GM04503 (cell line): ENCODE measurements at regions not wholly inside any gene's neighbourhood (a gene's known extent, or its start where the extent isn't known, plus 50 kb on each side); places are given as distances from the start of the nearest gene placed in this dataset.
"Not testable (repeated sequence)": the region's sequence is repeated elsewhere in the genome, so short reads cannot be mapped to it uniquely, and the experiment has no call there.

Experiments used
- DNase-seq: peaks from one replicate; pipeline ENCODE4 v3.0.0-alpha.2; 2012; ENCODE audit warnings: low read depth

- DNase-seq = no peak
Observed at GRCh38 chr10:55747244-55747643, 613.8 kb downstream of the ZWINT start.

- DNase-seq = no peak
Observed at GRCh38 chr10:55746002-55746401, 615.1 kb downstream of the ZWINT start.

DNA sequence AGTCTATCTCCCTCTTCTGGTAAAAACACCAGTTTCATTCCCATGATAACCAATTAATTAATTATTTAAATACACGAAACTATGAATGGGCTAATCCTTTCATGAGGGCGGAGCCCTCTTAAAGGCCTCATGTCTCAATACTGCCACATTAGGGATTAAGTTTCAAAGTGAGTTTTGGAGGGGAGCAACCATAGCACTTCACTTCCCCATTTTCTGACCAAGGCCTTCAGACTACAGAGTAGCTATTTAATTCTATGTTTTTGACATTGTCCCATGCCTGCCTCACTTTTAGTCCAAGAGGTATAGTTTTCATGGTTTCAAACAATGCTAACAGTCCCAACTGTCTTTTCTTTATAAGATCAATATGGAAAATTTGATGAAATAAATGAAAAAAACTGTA lies 618.6 kb downstream of the ZWINT start:
- no peak for DNase-seq

DNA sequence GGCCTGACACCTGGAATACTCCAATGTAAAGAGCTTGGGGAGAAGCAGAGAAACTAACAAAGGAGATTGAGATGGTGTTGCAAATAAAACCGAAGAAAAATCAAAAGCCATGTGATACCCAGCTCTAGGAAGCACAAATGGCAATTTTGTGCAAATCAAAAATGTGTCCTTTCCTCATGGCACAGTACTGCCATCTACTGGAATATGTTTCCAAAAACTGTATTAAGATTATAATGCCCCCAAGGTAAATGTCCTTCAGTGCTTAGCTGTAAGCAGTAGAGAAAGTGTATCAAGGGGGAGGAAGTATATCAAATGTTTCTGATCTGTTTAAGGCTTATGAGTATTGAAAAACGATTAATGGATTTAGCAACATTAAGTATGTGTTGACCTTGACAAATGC lies 620.3 kb downstream of the ZWINT start:
- not testable (repeated sequence) for DNase-seq

DNA sequence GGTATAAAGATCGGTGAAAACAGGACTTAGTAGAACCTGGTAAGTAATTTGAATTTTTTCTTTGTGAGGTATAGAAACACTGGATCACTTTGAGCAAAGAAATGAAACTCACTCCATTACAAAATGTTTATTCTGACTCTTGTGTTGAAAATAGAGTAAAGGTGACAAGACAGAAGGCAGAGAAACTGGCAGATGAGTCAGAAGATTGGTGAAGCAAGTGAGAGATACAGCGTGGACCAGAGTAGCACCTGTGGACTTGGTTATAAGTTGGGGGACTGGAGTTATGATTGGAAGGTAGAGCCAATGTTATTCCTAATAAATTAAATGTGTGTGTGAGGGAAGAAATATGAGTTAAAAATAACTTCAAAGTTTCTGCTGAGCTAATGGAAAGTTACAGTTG lies 620.9 kb downstream of the ZWINT start:
- DNase-seq = no peak

- DNase-seq = no peak
Observed at GRCh38 chr10:55734112-55734511, 626.9 kb downstream of the ZWINT start.

DNA sequence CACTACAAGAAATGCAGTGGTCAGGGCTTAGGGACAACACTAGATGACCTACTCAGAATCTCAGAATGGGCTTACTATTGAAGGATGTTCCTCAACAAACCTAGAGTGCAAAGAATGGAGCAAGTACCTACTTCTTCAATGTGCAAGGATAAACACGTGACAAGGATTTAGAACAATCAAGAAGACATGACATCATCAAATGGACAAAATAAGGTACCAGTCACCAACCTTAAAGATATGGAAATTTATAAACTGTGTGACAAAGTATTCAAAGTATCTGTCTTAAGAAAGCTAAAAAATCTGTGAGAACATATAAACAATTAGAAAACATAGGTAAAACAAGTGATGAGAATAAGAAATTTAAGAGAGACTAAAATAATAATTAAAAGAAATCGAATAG lies 656.1 kb downstream of the ZWINT start:
- DNase-seq = no peak

DNA sequence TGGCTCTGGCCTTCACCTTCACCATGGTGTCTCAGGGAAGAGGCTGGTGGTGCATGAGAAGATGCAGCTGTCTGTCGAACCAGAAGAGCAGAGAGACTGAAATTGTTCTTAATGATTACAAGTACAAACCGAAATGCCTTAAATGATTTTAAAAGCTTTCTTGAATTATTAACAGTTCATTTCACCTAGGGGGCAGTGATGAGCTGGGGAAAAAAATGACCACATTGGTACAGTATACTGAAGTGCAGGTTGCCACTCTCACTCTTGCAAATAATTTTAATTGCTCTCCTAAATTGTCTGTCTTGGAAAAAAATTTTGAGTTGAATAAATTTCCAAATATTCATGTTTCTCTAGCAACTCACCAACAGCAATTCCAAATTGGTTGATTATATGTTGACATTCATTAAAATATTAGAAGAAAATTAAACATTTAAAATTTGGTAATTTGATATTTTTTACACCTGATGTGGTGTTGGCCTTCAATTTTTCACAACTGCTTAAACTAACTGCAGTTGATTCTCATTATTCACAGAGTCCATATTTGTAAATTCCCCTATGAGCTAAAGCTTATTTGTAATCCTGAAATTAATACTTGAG lies 692.6 kb downstream of the ZWINT start:
- no peak for DNase-seq

DNA sequence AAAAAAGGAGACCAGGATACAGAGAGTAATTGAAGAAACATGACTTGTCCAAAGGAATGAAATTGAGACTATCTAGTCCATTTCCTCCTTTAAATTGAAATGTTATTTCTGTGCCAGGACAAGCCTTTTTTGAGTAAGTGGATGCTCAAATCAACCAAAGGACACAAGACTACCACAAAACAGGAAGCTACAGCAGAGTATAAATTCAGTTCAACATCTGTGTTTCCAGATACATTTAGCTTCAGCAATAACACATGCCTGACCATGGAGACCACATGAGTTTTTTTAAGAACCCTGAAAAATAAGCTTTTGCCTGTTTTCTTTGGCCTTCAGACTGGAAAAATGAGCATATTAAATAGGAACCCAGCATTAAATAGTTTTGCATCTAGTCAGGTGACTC lies 707.5 kb downstream of the ZWINT start:
- no peak for DNase-seq

DNA sequence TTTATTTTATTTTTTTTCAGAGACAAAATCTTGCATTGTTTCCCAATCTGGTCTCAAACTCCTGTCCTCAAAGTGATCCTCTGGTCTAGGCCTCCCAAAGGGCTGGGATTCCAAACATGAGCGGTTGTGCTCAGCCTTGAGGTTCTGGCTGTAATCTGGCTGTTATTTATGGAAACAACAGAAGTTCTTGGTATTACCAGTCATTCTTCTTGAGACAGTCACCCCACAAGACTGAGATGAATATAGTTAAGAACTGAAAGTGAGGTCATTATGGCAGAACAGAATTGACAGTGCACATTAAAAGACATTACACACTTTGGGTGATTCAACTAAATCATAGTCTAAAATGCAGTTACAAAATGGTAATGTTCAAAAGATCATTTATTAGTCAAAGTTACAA lies 719.5 kb downstream of the ZWINT start:
- no peak for DNase-seq

GRCh38 chr10:55631071-55631654 lies 729.9 kb downstream of the ZWINT start:
- DNase-seq = no peak

DNA sequence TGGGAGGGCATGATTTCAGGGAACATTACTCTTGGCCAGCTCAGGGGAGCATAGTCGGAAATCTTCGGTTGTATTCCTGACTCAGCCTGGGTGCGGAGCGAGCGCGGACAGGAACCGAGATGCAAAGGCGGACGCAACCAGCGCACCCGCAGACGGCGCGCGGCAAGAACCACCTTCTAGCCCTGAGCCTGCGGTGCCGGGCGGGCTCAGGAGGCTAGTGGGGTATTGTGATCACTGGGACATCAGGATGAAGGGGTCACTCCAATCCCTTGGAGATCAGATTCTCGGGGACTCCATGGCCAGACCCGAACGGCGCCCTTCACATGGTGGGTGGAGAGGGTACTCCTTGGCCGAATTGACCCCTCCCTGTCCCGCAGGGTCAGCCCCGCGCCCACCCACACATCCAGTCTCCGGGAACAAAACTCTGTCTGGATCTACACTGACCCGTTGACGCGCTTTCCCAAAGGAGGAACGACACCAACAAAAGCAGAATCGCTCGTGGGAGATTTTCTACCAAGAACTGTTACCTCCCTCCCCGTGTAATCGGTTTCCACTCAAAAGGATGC lies 730.5 kb downstream of the ZWINT start:
- no peak for DNase-seq

GRCh38 chr10:55629793-55630490 lies 731.1 kb downstream of the ZWINT start:
- no peak for DNase-seq

GRCh38 chr10:55628260-55628701 lies 732.8 kb downstream of the ZWINT start:
- DNase-seq = no peak

GRCh38 chr10:55627501-55628051 lies 733.5 kb downstream of the ZWINT start:
- no peak for DNase-seq

DNA sequence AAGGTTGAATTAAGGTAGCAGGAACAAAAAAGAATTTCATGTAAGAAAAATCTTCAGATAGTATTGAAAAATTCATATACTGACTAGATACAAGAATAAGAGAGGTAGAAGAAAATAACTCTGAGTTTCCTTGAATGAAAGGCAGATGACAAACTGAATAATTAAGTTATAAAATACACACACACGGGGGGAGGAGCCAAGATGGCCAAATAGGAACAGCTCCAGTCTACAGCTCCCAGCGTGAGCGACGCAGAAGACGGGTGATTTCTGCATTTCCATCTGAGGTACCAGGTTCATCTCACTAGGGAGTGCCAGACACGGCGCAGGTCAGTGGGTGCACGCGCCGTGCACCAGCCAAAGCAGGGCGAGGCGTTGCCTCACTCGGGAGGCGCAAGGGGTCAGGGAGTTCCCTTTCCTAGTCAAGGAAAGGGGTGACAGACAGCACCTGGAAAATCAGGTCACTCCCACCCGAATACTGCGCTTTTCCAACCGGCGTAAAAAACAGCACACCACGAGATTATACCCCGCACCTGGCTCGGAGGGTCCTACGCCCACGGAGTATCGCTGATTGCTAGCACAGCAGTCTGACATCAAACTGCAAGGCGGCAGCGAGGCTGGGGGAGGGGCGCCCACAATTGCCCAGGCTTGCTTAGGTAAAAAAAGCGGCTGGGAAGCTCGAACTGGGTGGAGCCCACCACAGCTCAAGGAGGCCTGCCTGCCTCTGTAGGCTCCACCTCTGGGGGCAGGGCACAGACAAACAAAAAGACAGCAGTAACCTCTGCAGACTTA lies 759.2 kb downstream of the ZWINT start:
- DNase-seq = not testable (repeated sequence)

- no peak for DNase-seq
Observed at GRCh38 chr10:55551603-55552002, 750.6 kb upstream of the PCDH15 start.

GRCh38 chr10:55550236-55550635 lies 749.2 kb upstream of the PCDH15 start:
- DNase-seq = no peak

- not testable (repeated sequence) for DNase-seq
Observed at GRCh38 chr10:55537497-55537896, 736.5 kb upstream of the PCDH15 start.

GRCh38 chr10:55519264-55519663 lies 718.2 kb upstream of the PCDH15 start:
- no peak for DNase-seq

DNA sequence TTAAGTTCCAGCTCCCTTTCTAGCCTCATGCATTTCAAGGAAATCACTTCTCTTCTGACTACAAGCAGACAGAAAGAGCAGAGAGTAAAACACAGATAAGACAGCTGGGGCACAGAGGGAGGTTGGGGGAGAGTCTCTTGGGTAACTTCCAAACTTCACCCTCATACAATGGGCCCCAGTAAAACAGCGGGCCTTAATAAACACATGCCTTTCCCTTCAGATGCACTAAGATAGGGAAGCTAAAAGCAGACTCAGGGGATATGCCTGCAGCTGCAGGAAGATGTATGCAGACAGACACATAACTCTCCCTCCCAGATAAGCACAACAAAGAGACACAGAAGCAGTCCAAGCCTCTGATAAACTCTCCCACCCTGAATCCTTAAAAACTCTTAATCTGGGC lies 717.4 kb upstream of the PCDH15 start:
- not testable (repeated sequence) for DNase-seq

GRCh38 chr10:55509168-55509567 lies 708.1 kb upstream of the PCDH15 start:
- no peak for DNase-seq
